ENCODE measurements at regions not wholly inside any gene's neighbourhood (a gene's known extent, or its start where the extent isn't known, plus 50 kb on each side); places are given as distances from the start of the nearest gene placed in this dataset.

DNA sequence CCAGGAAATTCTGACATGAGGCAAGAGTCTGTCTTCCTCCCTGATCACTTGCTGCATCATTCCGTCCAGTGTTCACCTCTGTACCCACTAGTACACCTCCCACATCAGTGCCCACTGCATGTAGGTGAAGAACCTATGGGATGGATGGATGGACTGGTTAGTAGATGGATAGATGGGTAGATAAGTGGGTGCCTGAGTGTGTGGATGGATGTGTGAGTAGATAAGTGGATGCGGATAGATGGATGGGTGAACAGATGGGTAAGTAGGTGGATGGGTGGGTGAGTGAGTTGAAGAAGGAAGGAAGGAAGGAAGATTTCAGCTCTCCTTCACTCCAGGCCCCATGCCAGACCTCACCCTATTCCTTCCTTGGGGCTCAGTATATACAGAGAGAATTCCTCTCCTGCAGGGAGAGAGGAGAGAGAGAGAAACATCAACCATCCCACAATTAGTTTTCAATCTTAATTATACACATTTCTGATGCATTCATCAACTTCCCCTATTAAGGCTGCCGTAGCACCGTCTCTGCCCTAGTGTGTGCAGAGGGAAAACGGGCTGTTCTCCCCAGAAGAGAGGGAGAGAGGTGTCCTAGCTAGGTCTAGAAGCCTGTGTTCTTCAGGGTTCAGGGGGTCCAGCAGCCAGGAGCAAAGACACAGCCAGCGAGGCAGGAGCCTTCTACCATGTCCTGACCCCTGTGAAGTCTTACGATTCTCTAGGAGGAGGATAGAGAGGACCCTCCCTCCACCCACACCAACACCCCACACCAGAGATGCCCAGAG is 125.3 kb downstream of the BUD13 start:
- CTCF ChIA-PET, result no interaction called here

DNA sequence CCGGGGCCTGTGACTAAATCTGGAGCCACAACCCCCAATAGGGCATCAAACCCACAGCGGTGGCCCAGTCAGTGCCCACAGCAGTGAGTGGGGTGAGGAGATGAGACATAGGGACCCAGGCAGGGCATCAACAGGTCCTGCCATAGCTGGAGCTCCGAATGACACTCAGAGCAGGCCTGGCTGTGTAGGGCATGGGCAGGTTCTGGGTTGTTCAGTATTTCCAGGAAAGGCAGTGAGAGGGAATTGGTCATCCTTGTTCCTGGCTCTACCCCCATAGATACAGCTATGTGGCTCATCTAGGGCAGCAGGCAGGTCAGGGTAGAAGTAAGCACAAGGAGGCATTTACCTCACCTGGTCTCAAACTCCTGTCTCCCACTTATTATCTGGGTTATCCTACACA is 126.6 kb downstream of the BUD13 start:
- ChIA-PET POLR2A (no interaction called here), CTCF (no interaction called here)

More for the DNA sequence above, 125.3 kb downstream of the BUD13 start:
- POLR2A ChIA-PET, result no interaction called here

DNA sequence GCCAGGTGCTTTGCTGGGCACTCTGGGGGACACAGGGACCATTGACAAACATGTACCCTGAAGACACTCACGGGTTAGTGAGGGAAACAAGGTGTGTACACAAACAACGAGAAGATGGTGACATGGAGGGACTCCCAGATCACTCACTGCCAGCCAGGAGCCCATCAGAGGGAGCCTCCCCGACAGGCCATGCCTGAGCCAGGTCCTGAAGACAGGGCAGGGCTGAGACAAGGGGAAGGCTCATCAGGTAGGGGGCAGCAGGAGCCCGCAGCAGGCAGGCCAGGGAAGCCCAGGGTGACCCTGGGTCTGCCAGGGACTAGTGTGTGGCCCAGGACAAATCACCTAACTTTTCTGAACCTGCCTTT is 127.9 kb downstream of the BUD13 start:
- POLR2A ChIA-PET, result no interaction called here
- CTCF ChIA-PET, result no interaction called here

DNA sequence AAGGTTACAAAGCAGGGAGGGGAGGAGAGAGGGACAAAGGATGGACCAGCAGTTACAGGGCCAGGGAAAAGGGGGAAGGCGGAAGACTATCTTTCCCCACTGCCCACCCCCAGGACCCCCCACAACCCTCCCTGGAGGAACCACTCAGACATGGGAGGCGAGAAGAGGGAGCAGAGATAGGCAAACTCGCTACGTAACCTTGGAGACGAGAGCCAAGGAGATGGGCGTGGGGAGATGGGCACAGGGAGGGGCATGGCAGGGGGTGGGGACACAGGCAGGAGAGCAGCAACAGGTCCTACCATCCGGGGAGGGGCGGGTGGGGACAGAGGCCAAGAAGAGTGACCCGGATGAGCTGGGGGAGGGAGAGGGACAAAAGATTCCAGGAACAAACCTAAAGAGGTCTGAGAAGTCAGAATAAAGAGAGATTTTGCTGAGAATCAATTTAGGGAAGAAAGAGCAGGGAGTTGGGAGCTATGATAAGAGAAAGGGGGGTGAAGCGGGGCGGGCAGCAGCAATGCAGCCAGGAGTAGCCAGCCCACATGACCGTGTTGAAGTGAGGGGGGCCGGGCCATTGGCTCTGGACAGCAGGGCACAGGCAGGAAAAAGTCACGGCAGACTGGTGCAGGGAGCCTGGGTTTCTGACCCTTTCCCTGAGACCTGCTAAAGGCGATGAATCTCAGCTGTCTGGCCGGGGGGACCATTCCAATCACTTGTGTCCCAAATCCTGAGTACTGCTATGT is 128.4 kb downstream of the BUD13 start:
- POLR2A ChIA-PET, result no interaction called here
- CTCF ChIA-PET, result no interaction called here

DNA sequence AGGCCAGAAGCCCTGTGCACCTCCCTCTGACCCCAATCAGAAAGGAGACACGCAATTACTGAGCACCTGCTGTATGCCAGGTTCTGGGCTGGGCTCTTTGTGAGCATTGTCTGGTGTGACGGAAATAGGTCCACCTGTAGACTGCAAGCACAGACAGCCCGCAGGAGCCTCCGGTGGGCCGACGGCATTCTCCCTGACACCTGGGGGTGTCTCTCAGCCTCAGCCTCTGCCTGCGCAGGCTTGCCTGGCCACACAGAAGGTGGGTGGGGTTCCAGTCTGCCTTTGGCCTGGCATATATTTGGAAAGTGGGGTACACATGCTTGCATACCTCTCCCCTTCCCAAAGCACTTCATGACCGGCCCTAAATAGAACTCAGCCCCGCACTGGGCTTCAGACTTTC is 129.3 kb downstream of the BUD13 start:
- ChIA-PET CTCF (no interaction called here), POLR2A (no interaction called here)

DNA sequence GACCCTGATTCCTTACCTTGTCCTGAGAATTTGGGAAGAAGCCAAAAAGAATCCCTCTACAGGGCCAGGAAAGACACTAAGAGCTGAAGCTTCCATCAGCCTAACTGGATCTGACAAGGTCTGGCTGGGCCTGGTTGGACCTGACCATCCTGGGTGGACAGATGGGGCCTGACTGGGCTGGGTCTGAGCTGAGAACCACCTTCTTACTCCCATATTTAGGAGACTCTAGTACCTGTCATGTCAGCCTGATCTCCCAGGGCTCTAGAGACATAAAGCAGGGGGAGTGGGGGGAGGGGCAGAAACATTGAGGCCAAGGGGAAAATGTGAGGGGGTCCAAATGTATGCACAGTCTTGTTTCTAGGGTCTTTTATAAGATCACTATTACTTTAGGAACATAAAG is 129.9 kb downstream of the BUD13 start:
- ChIA-PET POLR2A (no interaction called here), CTCF (no interaction called here)

DNA sequence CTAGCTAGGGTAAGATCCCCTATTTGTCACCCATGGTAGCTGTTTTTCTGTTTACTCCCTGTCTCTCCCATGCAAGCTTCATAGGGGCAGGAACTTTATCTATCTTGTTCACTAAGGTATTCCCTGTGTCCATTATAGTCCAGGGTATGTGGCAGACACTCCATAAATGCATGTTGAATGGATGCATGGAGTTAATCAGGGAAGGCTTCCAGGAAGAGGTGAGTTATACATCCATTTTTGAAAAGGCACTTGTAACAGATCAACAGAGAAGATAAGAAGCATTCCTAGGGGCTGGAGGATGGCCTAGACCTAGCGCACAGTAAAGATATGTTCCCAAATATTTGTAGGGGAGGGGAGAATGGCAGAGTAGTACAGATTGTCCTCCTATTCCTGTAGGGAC is 130.3 kb downstream of the BUD13 start:
- ChIA-PET CTCF (no interaction called here), POLR2A (no interaction called here)

DNA sequence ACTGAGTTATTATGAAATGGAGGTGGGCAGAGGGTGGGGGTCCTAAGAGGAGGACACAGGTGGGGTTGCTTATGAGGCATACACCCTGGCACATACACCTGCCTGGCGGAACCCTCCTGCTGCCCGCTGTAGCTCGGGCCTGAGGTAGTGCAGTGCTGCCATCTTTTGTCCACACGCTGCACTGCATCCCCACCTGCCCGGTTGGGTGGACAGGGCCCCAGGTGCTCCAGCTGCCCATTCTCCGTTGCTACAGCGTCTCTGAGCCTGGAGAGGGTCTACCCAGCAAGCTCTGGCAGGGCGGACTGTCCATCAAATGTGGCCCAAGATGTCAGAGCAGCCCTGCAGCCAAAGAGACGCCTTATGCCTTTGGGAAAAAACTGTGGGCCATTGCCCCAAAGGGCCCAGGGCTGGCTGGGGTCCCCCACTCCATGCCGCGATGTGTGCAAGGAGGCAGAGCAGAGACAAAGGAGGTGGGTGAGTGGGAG is 131.2 kb downstream of the BUD13 start:
- POLR2A ChIA-PET, result no interaction called here
- CTCF ChIA-PET, result no interaction called here

DNA sequence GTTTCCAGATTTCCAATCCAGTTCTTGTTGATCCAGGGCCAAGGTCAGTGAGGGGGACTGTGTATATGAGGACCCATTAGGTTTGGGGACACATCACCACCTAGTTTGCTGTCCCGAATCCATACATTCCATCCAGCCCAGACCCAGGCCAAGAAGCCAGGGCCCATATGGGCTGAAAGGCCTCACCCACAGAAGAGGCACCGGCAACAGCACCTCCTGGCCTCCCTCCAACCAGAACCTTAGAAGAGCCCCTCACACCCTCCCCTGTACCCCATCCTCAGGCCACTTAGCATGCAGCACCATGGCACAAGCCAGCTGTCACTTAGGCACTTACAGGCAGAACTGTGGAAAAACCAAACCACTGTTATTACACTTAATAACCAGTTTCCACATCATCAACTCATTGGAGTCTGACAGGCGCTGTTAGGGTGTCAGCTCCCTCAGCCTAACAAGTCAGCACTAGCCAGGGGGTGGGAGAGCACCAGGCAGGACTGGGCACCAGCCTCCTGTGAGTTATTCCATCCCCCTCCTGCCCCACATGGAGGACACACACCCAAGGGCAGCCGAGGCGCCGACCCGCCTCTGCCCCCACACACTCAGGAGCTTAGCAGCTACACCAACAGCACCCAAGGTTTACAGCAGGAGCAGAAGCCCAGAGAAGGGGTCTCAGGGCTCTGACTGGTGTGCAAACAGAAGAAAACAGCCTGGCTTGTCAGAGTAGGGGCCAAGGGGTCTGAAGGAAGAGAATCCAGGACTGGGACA is 132.0 kb downstream of the BUD13 start:
- CTCF ChIA-PET, result no interaction called here
- POLR2A ChIA-PET, result no interaction called here

DNA sequence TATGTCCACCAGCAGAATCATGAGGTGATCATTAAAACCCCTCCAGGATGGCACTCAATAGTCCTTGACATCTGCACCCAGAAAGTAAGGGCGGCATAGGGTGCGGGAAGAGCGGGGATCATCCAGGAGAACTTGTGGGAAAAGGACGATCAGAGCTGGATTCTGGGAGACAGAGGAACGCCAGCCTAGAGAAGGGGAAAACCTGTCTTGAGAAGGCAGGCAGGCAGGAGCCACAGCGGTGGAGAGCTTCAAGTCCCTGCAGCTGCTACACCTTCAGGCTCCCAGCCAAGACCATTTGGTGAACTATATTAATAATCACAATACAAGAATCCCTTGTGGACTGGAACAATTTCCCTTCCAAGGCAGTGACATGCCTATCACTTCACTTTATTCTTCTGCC is 134.3 kb downstream of the BUD13 start:
- ChIA-PET CTCF (no interaction called here), POLR2A (no interaction called here)

DNA sequence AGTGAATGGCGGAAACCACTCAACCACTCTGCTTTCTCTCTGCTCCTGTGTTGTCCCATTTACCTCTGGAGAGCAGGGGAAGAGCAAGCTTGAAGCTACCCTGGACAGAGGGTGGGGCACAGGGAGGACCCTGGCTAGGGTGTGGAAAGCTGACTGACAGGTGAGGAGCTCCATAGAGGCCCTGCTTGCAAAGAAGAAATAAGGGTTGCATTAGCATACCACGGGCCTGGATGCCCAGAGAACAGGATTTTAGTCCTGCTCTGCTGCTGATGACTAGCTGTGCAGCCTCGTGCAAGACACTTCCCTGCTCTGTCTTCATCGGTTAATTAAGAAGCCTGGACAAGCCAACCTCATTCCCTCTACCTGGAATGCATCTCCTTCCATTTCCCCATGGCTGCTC is 135.0 kb downstream of the BUD13 start:
- ChIA-PET POLR2A (no interaction called here), CTCF (no interaction called here)

DNA sequence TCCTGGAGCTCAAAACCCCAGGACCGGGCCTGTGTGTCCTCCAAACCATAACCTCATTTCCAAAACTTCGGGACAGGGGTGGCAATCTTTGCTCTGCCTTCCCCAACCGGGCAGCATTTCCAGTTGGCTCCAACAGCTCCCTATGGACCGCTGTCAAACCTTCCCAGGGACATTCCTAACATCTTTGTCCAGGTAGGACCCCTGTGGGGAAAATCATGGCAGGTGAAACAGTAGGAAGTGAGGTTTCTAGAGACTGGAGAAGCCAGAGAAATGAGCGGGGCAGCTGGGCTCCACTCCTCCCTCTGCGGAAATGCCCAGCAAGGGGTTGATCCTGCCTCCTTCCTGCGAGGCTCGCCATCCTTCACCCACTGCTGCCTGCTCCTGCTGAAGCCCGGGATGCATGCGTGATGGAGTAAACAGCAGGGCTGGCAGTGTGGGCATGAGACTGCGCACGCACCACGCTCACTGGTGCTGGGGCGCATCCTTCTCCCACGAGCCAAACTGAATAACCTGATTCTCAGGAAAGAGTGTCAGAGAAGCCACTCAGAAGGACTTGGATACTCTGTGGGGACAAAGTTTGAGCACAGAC is 136.4 kb downstream of the BUD13 start:
- ChIA-PET POLR2A (no interaction called here), CTCF (no interaction called here)

DNA sequence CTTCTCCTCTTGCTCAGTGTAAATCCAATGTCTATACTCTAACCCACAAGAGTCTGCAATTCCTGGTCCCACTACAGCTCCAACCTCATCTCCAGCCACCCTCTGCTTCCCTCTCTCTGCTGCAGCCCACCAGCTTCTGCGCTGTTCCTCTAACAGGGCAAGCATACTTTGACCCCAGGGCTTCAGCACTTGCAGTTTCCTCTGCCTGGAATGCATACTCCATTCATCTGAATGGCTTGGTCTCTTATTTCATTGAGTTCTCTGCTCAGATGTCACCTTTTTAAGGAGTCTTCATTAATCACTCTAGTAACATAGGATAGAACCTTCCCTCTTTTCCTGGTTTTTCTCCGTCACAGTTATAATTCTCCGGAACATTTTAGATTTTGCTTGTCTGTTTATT is 141.6 kb downstream of the BUD13 start:
- CTCF ChIA-PET, result interaction anchor here (0.5 kb wide), 1 partner anchor 350 kb away, joined by 3 read pairs; no protein-coding TSS in a partner anchor
- POLR2A ChIA-PET, result no interaction called here

DNA sequence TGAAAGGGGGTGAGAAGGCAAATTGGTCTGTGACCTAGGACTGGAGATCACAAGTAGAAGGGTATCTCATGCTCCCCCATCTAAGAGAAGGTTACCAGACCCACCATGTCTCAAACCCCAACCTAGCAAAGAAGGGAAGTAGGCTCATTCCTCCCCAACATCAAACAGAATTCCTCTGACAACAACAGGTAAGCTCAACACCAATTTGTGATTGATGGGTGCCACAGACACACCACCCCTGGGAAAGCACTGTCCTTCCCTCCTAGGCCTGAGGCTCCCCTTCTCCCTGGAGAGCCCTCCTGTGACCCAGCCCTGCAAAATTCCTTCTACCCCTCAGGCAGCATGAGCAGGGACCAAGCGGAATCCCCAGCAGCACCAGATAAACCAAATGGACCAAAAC is 154.3 kb downstream of the BUD13 start:
- ChIA-PET CTCF (no interaction called here), POLR2A (no interaction called here)

DNA sequence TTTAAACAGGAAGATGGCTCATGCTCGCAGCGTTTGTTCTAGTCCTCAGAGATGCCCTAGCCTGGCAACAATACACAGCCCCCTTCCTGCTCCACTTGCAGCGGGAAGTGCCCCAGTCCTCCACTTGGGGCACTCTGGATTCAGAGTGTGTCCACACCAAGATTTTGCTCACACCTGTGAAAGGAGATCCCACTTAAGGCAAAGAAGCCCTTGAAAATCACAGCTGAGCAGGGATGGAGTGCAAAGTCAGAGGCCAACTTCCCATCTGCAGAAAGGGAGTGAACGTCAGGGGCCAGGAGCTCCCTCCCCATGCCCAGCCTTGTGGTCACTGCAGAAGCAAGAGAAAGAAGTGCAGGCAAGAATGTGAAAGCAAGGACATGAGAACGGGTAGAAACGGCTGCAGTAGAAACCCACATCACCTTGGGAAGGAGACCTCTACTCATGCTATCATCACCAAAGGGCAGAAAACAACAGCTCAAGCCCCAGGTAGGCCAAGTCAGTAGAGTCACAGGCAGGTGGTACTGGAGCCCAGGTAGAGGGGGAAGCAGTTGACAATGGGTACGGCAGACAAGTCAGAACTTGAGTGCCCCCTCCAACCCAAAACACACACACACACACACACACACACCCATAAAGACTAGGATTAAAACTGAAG is 157.4 kb downstream of the BUD13 start:
- CTCF ChIA-PET, result no interaction called here
- POLR2A ChIA-PET, result no interaction called here

DNA sequence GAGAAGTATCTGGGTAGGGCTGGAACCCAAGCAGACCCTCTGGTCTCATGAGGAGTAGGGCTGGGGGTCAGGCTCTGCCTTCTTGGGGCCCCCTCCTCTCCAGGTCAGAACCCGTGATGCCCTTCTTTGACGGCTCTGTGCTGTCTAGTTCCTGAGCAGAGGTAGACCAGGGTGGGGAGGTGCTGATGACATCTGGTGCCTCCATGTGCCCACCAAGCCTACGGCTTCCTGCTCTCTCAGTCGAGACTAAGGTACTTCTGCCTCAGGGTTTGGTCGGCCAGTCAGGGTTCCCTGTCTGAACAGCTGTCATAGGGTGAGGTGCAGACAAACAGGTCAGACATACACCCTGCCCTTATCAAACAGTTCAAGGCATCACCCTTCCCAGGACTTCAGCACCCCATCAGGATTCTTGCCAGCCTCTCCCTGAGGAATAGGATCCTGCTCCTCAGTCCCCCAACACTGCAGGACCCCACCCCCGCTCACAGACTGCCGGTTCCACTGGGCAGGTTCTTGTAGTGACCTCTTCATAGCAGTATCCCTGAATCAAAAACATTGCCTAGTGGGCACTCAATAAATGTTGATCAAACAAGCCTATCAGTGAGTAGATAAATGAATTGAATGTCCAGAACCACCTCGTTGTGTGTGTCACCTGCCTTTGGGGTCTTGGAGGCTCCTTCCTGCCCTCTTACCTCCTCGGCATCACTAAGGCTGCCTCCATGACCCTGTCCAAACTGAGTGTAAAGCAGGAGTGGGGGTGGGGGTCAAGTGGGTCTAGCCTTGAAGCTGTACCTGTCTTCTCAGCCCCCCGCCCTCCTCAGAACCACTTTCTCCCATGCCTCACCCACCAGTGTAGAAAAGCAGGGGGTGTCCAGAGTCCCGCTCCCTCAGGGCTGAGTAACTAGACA is 158.2 kb downstream of the BUD13 start:
- POLR2A ChIA-PET, result no interaction called here
- CTCF ChIA-PET, result no interaction called here

DNA sequence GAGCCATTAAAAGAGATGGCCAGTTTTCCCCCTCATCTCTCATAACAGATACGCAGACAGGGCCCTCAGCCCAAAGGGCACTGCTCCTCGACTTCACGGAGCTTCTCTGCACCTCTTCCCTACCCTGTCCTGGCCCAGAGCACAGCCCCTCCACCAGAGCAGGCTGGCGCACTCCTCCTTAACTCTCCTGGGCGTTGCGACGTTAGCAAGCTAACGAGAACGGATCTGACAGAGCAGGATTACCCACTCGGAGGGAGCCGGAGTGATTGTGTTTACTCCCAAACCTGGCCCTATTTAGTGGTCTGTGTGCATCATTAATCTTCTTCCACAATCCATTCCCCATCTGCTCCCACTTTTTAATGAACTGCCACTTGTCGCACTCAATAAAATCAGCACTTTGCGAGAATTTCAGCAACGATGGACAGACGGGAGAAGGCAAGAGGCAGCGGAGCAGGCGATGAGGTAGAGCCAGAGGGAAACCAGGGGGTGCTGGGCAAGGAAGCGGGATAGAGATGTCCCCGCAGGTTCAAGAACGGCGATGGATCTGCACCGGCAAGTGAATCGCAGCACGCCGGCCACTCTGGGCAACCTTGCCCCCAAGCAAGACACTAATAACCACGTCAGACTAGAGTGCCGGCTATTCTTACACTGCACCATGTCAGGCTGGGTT is 159.4 kb downstream of the BUD13 start:
- ChIA-PET POLR2A (no interaction called here), CTCF (no interaction called here)

DNA sequence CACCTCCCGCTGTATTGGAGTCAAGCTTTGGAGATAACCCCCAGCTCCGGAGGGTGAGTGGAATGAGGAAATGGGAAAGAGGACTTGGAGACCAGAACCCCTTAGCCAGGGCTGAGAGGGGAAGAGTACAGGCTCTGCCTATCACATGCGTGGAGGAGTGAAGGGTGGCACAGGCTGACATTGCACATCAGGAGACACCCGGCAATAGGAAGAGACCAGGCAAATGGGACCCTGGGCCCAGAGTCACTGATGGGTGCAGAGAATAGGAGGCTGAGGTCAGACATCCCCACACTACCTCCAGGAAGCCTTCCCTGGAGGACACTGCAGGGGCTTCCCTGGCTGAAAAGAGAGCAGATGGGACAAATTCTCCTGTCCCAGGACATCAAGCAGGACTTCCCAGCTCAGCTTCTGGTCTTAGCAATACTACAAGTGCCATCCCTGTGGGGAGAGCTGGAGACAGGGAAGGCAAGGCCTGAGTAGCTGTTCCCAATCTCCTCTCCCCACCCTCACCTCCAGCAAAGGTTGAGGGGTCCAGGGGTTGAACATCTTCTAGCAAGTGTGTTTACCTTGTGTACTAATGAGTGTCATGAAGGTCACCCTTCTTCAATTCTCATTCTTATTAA is 160.7 kb downstream of the BUD13 start:
- POLR2A ChIA-PET, result no interaction called here

More for the DNA sequence above, 160.7 kb downstream of the BUD13 start:
- CTCF ChIA-PET, result no interaction called here
